Muscle layer of colon (tissue), 2 donors: ENCODE measurements at regions not wholly inside any gene's neighbourhood (a gene's known extent, or its start where the extent isn't known, plus 50 kb on each side); places are given as distances from the start of the nearest gene placed in this dataset.

Experiments
- H3K27ac ChIP-seq: one replicate; pipeline ENCODE4 v1.7.0; 2013; ENCODE audit warnings: low read depth, mild to moderate bottlenecking, low read length, moderate library complexity
- H3K27me3 ChIP-seq, 2 donors: one replicate each; pipeline ENCODE4 v1.7.0; 2013; ENCODE audit warnings: low read length in 2 of 2, mild to moderate bottlenecking in 2 of 2; ENCODE audit not compliant: insufficient read depth in 2 of 2, control insufficient read depth in 1 of 2
- H3K36me3 ChIP-seq: one replicate; pipeline ENCODE4 v1.7.0; 2013; ENCODE audit warnings: mild to moderate bottlenecking, low read length; ENCODE audit not compliant: insufficient read depth
- H3K4me1 ChIP-seq: one replicate; pipeline ENCODE4 v1.7.0; 2013; ENCODE audit warnings: mild to moderate bottlenecking, low read length; ENCODE audit not compliant: insufficient read depth
- H3K4me3 ChIP-seq, 2 donors: one replicate each; pipeline ENCODE4 v1.7.0; 2013; ENCODE audit warnings: low read length in 2 of 2, low read depth in 1 of 2, mild to moderate bottlenecking in 1 of 2, moderate library complexity in 1 of 2
- H3K9ac ChIP-seq: one replicate; pipeline ENCODE4 v1.7.0; 2013; ENCODE audit warnings: low read length
- H3K9me3 ChIP-seq: one replicate; pipeline ENCODE4 v1.7.0; 2013; ENCODE audit warnings: mild to moderate bottlenecking, low read length
- donor health status: abdominal sarcoma.
- donor health status: Adenocarcinoma of cecum.

GRCh38 chr2:176844461-176844860 is 368.1 kb upstream of the HNRNPA3 start:
- no peaks in the 10 kb centered on the region for H3K4me1 ChIP-seq
- no peak overlapping the region for H3K9ac ChIP-seq
- H3K27me3 ChIP-seq = no peaks in the 10 kb centered on the region
- H3K27ac ChIP-seq = no peak overlapping the region
- H3K36me3 ChIP-seq = no peaks in the 10 kb centered on the region
- H3K9me3 ChIP-seq = no peaks in the 10 kb centered on the region
- H3K4me3 ChIP-seq = no peak overlapping the region

GRCh38 chr2:176845718-176846117 is 366.9 kb upstream of the HNRNPA3 start:
- Histone ChIP-seq H3K4me3 (no peak overlapping the region), H3K36me3 (no peaks in the 10 kb centered on the region), H3K4me1 (peaks cover 1% of the 10 kb centered on the region), H3K9ac (no peak overlapping the region), H3K9me3 (no peaks in the 10 kb centered on the region), H3K27me3 (no peaks in the 10 kb centered on the region), H3K27ac (no peak overlapping the region)

DNA sequence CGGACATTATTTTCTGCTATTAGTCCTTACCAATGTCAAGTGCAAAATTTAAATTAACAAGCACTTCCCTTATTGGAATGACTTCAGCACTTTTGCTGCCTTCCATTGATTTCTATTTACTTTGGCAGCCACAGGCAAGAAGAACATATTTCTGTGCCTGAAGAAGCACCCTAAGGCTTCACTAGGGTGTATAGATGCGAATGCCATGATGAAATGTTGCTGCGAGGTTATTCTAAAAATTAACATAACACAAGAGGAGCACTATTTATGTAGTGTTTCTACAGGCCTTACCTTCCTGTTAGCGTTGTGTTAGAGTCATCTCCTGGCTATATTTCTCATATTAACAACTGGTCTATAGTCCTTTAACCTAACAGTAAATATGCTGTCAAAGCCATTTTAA is 365.0 kb upstream of the HNRNPA3 start:
- no peaks in the 10 kb centered on the region for H3K27me3 ChIP-seq
- H3K9me3 ChIP-seq = no peaks in the 10 kb centered on the region
- H3K4me1 ChIP-seq = peaks cover 7% of the 10 kb centered on the region
- H3K36me3 ChIP-seq = no peaks in the 10 kb centered on the region
- H3K27ac ChIP-seq = no peak overlapping the region
- H3K9ac ChIP-seq = no peak overlapping the region
- no peak overlapping the region for H3K4me3 ChIP-seq

DNA sequence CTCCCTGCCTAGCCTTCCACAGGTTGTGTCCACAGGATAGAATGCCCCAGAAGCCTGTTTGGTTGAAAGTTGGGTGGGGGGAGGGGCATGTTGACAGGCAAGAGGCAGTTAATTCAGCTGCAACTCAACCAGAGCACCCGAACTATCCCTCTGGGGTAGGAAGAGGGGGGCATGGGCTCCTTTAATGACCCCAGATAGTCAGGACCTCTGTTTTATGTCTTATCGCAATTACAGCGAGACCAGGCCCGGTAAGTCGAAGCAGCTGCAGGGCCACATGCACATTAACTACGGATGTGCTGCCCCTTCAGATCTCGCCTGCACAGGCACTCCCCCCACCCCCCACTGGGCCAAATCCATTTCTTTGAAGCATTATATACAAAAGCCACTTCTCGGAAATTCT is 363.8 kb upstream of the HNRNPA3 start:
- H3K4me3 ChIP-seq = no peak overlapping the region
- no peak overlapping the region for H3K9ac ChIP-seq
- H3K36me3 ChIP-seq = no peaks in the 10 kb centered on the region
- H3K4me1 ChIP-seq = peaks cover 7% of the 10 kb centered on the region
- H3K27ac ChIP-seq = no peak overlapping the region
- H3K27me3 ChIP-seq = no peaks in the 10 kb centered on the region
- H3K9me3 ChIP-seq = no peaks in the 10 kb centered on the region

GRCh38 chr2:176851200-176851888 is 361.2 kb upstream of the HNRNPA3 start:
- no peak overlapping the region for H3K27ac ChIP-seq
- H3K9ac ChIP-seq = no peak overlapping the region
- H3K27me3 ChIP-seq = no peaks in the 10 kb centered on the region
- H3K36me3 ChIP-seq = no peaks in the 10 kb centered on the region
- H3K9me3 ChIP-seq = no peaks in the 10 kb centered on the region
- H3K4me3 ChIP-seq = no peak overlapping the region
- peaks cover 7% of the 10 kb centered on the region for H3K4me1 ChIP-seq

DNA sequence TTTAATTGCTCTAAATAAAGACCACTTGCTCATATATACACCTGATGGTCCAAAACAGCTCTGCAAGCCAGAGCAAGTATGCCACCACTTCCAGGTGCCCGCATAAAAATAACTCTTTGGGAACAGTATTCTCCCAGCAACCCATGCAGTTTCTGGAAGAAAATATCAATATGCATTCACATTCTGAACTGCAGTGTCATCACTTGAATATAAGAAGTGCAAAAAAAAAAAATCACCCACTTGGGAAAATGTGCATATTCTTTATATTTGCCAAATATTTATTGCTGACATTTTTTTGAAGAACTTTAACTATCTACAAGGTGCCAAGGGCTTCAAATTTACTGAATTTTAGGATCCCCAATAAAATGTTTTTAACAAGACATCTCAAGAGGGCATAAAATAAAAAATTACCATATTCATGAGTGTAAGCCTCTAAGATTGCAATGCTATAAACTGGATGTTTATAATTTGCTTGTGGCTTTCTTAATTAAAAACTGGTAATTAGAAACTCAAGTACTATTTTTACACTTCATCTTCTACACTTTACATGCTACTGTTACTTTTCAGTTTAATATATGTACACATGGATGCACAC is 360.6 kb upstream of the HNRNPA3 start:
- H3K27ac ChIP-seq = no peak overlapping the region

GRCh38 chr2:176852667-176853066 is 359.9 kb upstream of the HNRNPA3 start:
- Histone ChIP-seq H3K9ac (no peak overlapping the region), H3K4me3 (no peak overlapping the region), H3K9me3 (no peaks in the 10 kb centered on the region), H3K36me3 (no peaks in the 10 kb centered on the region), H3K27ac (no peak overlapping the region), H3K4me1 (peaks cover 7% of the 10 kb centered on the region), H3K27me3 (no peaks in the 10 kb centered on the region)

More for the DNA sequence above, 360.6 kb upstream of the HNRNPA3 start:
- peaks cover 7% of the 10 kb centered on the region for H3K4me1 ChIP-seq
- H3K27me3 ChIP-seq = no peaks in the 10 kb centered on the region
- H3K9ac ChIP-seq = no peak overlapping the region
- H3K9me3 ChIP-seq = no peaks in the 10 kb centered on the region
- no peaks in the 10 kb centered on the region for H3K36me3 ChIP-seq
- H3K4me3 ChIP-seq = no peak overlapping the region

GRCh38 chr2:176854062-176854461 is 358.5 kb upstream of the HNRNPA3 start:
- no peak overlapping the region for H3K9ac ChIP-seq
- H3K27ac ChIP-seq = no peak overlapping the region
- peaks cover 7% of the 10 kb centered on the region for H3K4me1 ChIP-seq
- H3K9me3 ChIP-seq = no peaks in the 10 kb centered on the region
- H3K27me3 ChIP-seq = no peaks in the 10 kb centered on the region
- no peaks in the 10 kb centered on the region for H3K36me3 ChIP-seq
- no peak overlapping the region for H3K4me3 ChIP-seq

DNA sequence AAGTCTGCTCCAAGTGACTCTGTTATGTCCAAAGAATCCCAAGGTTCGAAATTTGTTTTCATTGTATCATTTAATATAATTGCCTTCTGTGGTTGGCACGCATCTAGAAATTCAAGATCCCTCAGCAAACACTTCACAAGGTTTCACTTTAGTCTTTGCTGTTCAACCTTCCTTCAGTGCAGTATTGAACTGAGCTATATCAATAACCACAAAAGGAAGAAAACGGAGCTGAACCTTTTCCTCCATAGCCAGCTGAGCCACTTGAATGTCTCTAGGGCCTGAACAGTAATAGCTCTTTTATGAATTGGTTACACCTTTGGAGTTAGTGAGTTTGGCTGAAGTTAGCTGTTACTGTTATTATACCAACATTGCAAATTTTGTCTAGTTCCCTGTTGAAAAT is 357.7 kb upstream of the HNRNPA3 start:
- Histone ChIP-seq H3K4me1 (peaks cover 12% of the 10 kb centered on the region), H3K4me3 (no peak overlapping the region), H3K36me3 (no peaks in the 10 kb centered on the region), H3K9ac (no peak overlapping the region), H3K27me3 (no peaks in the 10 kb centered on the region), H3K9me3 (no peaks in the 10 kb centered on the region), H3K27ac (no peak overlapping the region)

GRCh38 chr2:176856683-176857082 is 355.9 kb upstream of the HNRNPA3 start:
- no peak overlapping the region for H3K9ac ChIP-seq
- no peak overlapping the region for H3K27ac ChIP-seq
- no peaks in the 10 kb centered on the region for H3K27me3 ChIP-seq
- H3K4me3 ChIP-seq = no peak overlapping the region
- H3K36me3 ChIP-seq = no peaks in the 10 kb centered on the region
- no peaks in the 10 kb centered on the region for H3K9me3 ChIP-seq
- peaks cover 4% of the 10 kb centered on the region for H3K4me1 ChIP-seq

DNA sequence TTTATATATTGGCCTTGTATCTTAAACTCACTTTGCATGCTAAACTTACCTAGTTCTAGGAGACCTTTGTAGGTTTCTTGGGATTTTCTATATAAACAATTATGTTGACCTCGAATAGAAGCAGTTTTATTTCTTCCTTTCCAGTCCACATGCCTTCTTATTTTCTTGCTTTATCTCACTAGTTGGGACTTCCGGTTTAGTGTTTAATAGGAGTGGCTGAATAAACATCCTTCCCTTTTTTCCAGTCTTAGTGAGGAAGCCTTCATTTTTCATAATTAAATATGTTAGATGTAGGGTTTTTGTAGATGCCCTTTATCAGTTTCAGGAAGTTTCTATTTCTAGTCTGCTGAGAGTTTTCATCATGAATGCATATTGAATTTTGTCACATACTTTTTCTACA is 347.3 kb upstream of the HNRNPA3 start:
- Histone ChIP-seq H3K9ac (no peak overlapping the region), H3K27me3 (no peaks in the 10 kb centered on the region), H3K4me3 (no peak overlapping the region), H3K27ac (no peak overlapping the region), H3K4me1 (no peaks in the 10 kb centered on the region), H3K9me3 (no peaks in the 10 kb centered on the region), H3K36me3 (no peaks in the 10 kb centered on the region)

DNA sequence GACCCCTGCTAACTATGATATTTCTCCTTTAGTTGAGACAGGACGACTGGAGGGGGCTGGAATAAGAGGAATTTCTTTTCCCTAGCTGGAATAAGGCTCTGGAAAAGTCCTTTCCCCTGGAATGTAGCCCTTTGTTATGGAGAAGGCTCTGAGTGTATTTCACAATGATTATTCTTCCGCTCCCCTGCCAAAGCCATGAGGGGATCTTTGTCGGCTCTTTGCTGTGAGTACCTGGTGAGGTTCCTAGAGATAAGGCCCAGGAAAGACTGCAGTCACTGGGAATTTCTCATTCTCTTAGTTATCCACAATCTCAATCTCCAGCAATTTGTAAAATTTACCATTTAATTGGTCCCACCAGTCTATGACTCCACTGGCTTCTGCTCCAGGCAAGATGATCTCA is 340.2 kb upstream of the HNRNPA3 start:
- no peak overlapping the region for H3K9ac ChIP-seq
- H3K4me3 ChIP-seq = no peak overlapping the region

More for the DNA sequence above, 340.2 kb upstream of the HNRNPA3 start:
- Histone ChIP-seq H3K27me3 (no peaks in the 10 kb centered on the region), H3K27ac (no peak overlapping the region), H3K4me1 (no peaks in the 10 kb centered on the region), H3K36me3 (no peaks in the 10 kb centered on the region), H3K9me3 (no peaks in the 10 kb centered on the region)
